ENCODE measurements at regions not wholly inside any gene's neighbourhood (a gene's known extent, or its start where the extent isn't known, plus 50 kb on each side); places are given as distances from the start of the nearest gene placed in this dataset.

DNA sequence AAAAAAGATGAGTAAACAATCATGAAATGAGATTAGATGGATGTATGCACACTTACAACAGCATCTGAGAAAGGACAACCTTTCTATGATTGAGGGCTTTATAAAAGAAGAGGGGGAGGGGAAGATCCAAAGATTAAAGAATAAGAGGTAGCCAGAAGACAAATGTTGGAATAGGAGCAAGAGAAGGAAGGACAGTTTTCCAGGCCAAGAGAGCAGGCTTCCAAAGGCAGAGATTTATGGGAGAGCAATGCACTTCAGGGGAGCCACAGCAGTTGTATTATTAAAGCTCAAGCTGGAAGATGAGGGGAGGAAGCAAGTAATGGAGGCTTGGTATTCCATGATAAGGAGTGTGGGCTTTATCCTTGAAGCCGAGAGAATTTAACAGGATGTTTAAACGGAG lies 110.3 kb upstream of the PTPN13 start:
- in situ Hi-C loops (cut with HindIII; ENCODE audit: low pct_ligation_motif_present, low sequenced_read_pairs) = no loop called here
- H3K27ac ChIP-seq = no peak overlapping the region
- H3K36me3 ChIP-seq (replicated peaks) = no peaks in the 10 kb centered on the region
- DNase-seq = no peak
- TF ChIP-seq CTCF (IDR thresholded peaks at IDR 0.05; ENCODE audit: low read depth, low read length, missing control alignments) = no peak
- H3K27me3 ChIP-seq (replicated peaks) = no peaks in the 10 kb centered on the region
- H3K4me3 ChIP-seq (ENCODE audit: low read depth, low read length) = no peak overlapping the region

DNA sequence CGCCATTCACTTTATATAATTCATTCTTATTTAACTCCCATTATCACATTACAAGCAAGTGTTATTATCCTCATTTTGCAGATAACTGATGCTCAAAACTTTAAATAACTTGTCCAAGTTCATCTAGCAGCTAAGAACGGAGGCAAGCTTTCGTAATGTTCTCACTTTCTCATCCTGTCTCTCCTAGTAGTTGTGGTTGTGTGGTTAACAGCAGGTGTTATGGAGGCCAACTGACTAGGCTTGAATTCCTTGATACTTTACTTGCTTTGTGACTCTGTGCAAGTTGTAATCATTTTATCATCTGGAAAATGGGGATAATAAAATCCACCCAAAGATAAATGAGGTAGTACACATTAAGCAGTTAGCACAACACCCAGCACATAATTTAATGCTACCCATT lies 109.9 kb upstream of the PTPN13 start:
- in situ Hi-C loops (cut with HindIII; ENCODE audit: low pct_ligation_motif_present, low sequenced_read_pairs) = no loop called here
- H3K27ac ChIP-seq = no peak overlapping the region

DNA sequence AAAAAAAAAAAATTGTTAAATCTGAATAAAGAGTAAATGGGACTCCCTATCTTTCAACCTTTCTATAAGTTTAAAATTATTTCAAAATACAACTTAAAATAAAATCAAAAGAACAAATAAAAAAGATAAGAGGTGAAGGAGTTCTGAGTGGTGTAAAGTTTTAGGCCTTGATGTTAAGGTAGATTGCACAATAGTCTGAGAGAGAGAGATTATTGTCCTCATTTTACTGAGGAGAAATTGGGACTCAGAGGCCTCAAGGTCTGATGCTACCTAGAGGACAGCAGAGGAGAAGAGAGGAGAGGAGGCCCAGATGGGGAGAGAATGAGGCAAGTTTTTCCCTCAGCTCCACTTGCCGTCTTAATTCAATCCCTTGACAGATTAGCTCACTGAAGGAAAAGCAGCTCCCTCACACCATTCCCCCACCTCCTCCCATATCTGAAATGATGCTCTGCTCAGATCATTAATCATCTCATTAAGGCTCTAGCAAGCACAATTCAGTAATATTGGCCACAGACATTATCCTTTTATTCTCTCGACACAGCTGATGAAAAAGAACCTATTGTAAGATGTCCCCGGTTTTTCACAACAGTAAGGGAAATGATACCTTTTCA lies 106.3 kb upstream of the PTPN13 start:
- Histone ChIP-seq H3K27me3 (replicated peaks) (no peaks in the 10 kb centered on the region), H3K27ac (no peak overlapping the region), H3K36me3 (replicated peaks) (no peaks in the 10 kb centered on the region), H3K4me3 (ENCODE audit: low read depth, low read length) (no peak overlapping the region)
- TF ChIP-seq CTCF (IDR thresholded peaks at IDR 0.05; ENCODE audit: low read depth, low read length, missing control alignments) = no peak
- no peak for DNase-seq
- in situ Hi-C loops (cut with HindIII; ENCODE audit: low pct_ligation_motif_present, low sequenced_read_pairs) = no loop called here

More for the DNA sequence above, 109.9 kb upstream of the PTPN13 start:
- DNase-seq = no peak
- TF ChIP-seq CTCF (IDR thresholded peaks at IDR 0.05; ENCODE audit: low read depth, low read length, missing control alignments) = no peak
- H3K4me3 ChIP-seq (ENCODE audit: low read depth, low read length) = no peak overlapping the region
- H3K27me3 ChIP-seq (replicated peaks) = no peaks in the 10 kb centered on the region
- no peaks in the 10 kb centered on the region for H3K36me3 ChIP-seq (replicated peaks)

- Histone ChIP-seq H3K36me3 (replicated peaks) (no peaks in the 10 kb centered on the region), H3K27me3 (replicated peaks) (no peaks in the 10 kb centered on the region), H3K4me3 (ENCODE audit: low read depth, low read length) (no peak overlapping the region), H3K27ac (no peak overlapping the region)
- in situ Hi-C loops (cut with HindIII; ENCODE audit: low pct_ligation_motif_present, low sequenced_read_pairs) = no loop called here
- TF ChIP-seq CTCF (IDR thresholded peaks at IDR 0.05; ENCODE audit: low read depth, low read length, missing control alignments) = no peak
- DNase-seq = no peak
Measured at GRCh38 chr4:86493460-86493859, 100.7 kb upstream of the PTPN13 start.

DNA sequence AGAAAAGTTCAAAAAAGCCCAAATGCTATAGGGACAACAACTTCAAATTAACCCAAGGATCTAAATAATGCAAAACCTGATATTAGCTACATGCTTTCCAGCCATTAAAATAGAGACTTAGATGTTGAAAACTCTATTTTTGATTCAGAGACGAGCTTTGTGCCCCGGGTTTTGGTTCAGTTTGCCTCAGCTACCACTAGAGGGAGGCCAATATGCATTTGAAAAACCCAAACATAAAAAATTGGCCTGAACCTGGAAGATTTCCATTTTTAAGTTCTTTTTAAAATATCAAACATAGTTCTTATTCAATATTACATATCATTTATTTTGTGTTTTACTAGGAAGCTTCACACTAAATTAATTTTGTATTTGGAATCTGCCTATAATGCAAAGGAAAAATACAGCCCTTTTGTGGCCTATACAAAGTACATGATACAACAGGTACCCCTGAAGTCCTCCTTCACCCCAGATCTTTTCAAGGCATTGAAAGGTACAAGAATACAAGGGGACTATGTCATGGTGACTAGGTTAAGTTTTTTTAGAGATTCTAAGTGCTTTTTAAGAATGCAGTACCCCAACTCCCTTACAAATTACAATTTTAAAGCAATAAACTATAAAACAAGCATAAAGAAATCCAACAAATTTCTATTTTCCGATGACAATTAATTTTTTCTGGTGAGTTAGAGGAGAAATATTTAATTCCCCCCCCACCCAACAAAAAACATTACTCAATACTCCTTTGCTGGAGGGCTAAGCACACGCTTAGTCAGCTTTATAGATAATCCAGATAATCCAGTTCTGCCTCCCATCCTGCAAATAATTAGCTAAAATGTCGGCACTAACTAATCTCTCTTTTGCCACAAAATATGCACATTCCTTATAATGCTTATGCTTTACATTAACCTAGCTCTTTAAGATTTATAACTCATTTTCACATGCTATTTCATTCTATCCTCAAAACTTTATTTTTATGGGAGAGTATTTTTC lies 97.7 kb upstream of the PTPN13 start:
- peak; percentile 25 for DNase-seq
- H3K36me3 ChIP-seq (replicated peaks) = no peaks in the 10 kb centered on the region
- peak; percentile 92 for TF ChIP-seq CTCF (IDR thresholded peaks at IDR 0.05; ENCODE audit: low read depth, low read length, missing control alignments)
- H3K4me3 ChIP-seq (ENCODE audit: low read depth, low read length) = no peak overlapping the region
- H3K27me3 ChIP-seq (replicated peaks) = no peaks in the 10 kb centered on the region
- no peak overlapping the region for H3K27ac ChIP-seq
- in situ Hi-C loops (cut with HindIII; ENCODE audit: low pct_ligation_motif_present, low sequenced_read_pairs) = no loop called here
